Cardiac muscle cell (in vitro differentiated cells and primary cell): ENCODE measurements at regions not wholly inside any gene's neighbourhood (a gene's known extent, or its start where the extent isn't known, plus 50 kb on each side); places are given as distances from the start of the nearest gene placed in this dataset.

Experiments
- DNase-seq, 2 donors: peaks; one replicate each; pipeline versions ENCODE4 v3.0.0 to v3.0.0-alpha.2; 2010 to 2017; ENCODE audit warnings: low read depth in 1 of 2, low spot score in 1 of 2
- H3K27ac ChIP-seq: fragments of 200-600 bp; sonication (generic); 2 replicates; pipeline ENCODE4 v1.5.1; 2016
- H3K27me3 ChIP-seq: fragments of 200-600 bp; sonication (generic); 2 replicates; pipeline ENCODE4 v1.6.0; 2016; ENCODE audit warnings: control low read depth
- H3K36me3 ChIP-seq: fragments of 200-600 bp; sonication (generic); 2 replicates; pipeline ENCODE4 v1.5.1; 2016; ENCODE audit warnings: control low read depth
- H3K4me1 ChIP-seq: fragments of 200-600 bp; sonication (generic); 2 replicates; pipeline ENCODE4 v1.8.1; 2017; ENCODE audit warnings: low read depth, mild to moderate bottlenecking, mixed run types
- H3K4me3 ChIP-seq: fragments of 200-600 bp; sonication (generic); 2 replicates; pipeline ENCODE4 v1.5.1; 2016; ENCODE audit warnings: mild to moderate bottlenecking
- H3K9me3 ChIP-seq: fragments of 200-600 bp; sonication (generic); 2 replicates; pipeline ENCODE4 v1.5.1; 2017; ENCODE audit warnings: low read depth, mild to moderate bottlenecking, control low read depth
- TF ChIP-seq, protein P1 (sequence below): IDR thresholded peaks from 2 replicates; pipeline ENCODE4 v1.5.1; 2012; ENCODE audit warnings: low read depth, mild to moderate bottlenecking, low read length

- no peak for DNase-seq
- Histone ChIP-seq H3K36me3 (no peaks in the 10 kb centered on the region), H3K27ac (no peak overlapping the region), H3K4me1 (no peaks in the 10 kb centered on the region), H3K4me3 (no peak overlapping the region), H3K27me3 (no peaks in the 10 kb centered on the region), H3K9me3 (no peaks in the 10 kb centered on the region)
- TF ChIP-seq, protein P1, sequence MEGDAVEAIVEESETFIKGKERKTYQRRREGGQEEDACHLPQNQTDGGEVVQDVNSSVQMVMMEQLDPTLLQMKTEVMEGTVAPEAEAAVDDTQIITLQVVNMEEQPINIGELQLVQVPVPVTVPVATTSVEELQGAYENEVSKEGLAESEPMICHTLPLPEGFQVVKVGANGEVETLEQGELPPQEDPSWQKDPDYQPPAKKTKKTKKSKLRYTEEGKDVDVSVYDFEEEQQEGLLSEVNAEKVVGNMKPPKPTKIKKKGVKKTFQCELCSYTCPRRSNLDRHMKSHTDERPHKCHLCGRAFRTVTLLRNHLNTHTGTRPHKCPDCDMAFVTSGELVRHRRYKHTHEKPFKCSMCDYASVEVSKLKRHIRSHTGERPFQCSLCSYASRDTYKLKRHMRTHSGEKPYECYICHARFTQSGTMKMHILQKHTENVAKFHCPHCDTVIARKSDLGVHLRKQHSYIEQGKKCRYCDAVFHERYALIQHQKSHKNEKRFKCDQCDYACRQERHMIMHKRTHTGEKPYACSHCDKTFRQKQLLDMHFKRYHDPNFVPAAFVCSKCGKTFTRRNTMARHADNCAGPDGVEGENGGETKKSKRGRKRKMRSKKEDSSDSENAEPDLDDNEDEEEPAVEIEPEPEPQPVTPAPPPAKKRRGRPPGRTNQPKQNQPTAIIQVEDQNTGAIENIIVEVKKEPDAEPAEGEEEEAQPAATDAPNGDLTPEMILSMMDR: no peak
Observed at GRCh38 chr2:53053937-53054336, 713.7 kb upstream of the CHAC2 start.

- TF ChIP-seq, protein P1: no peak
- no peak for DNase-seq
- Histone ChIP-seq H3K36me3 (no peaks in the 10 kb centered on the region), H3K4me3 (no peak overlapping the region), H3K9me3 (no peaks in the 10 kb centered on the region), H3K27me3 (no peaks in the 10 kb centered on the region), H3K27ac (no peak overlapping the region), H3K4me1 (no peaks in the 10 kb centered on the region)
Observed at GRCh38 chr2:53051157-53051556, 716.4 kb upstream of the CHAC2 start.

DNA sequence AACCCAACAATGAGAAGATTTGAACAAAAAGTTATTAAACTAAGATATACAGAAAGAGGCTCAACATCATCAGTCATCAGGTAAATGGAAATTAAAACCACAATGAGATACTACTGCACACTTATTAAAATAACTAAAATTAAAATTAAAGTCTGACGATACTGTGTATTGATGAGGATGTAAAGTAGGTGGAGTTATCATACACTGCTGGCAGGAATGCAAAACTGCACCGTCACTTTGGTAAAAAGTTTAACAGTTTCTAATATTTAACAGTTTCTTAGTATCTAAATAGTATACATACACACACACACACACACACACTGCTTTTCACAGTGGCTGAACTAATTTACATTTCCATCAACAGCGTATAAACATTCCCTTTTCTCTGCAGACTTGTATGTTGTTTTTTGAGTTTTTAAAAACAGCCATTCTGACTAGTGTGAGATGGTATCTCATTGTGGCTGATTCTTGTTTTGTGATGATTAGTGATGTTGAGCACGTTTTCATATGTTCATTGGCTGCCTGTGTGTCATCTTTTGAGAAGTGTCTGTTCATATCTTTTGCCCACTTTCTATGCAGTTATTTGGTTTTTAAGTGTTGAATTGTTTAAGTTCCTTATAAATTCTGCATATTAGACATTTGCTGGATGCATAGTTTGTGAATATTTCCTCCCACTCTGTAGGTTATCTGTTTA is 726.9 kb upstream of the CHAC2 start:
- H3K36me3 ChIP-seq: no peaks in the 10 kb centered on the region
- H3K27ac ChIP-seq: no peak overlapping the region
- DNase-seq: no peak
- no peaks in the 10 kb centered on the region for H3K4me1 ChIP-seq
- TF ChIP-seq, protein P1: peak; percentile 6
- no peaks in the 10 kb centered on the region for H3K27me3 ChIP-seq
- H3K4me3 ChIP-seq: no peak overlapping the region
- H3K9me3 ChIP-seq: no peaks in the 10 kb centered on the region

GRCh38 chr2:53036196-53036595 is 731.4 kb upstream of the CHAC2 start:
- DNase-seq: no peak
- H3K27ac ChIP-seq: no peak overlapping the region
- no peaks in the 10 kb centered on the region for H3K36me3 ChIP-seq
- no peaks in the 10 kb centered on the region for H3K27me3 ChIP-seq
- H3K4me3 ChIP-seq: no peak overlapping the region
- TF ChIP-seq, protein P1: no peak
- H3K9me3 ChIP-seq: no peaks in the 10 kb centered on the region
- no peaks in the 10 kb centered on the region for H3K4me1 ChIP-seq

DNA sequence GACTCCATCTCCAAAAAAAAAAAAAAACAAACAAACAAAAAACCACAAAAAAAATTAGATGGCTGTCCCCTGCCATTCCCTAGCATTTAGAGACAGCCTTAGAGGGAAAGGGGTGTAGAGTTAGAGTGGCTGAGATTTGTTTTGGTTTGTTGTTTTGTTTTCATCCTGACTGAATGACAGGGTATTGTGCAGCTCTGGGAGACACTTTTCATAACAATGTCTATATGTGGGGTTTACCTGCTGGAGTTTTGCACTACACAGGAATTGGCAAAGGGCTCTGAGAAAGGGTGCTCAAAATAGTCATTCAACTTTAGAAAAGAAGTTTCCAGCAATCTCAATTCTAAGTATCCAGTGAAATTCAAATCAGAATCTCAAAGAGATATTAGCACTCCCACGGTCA is 732.5 kb upstream of the CHAC2 start:
- Histone ChIP-seq H3K4me3 (no peak overlapping the region), H3K27ac (no peak overlapping the region), H3K36me3 (no peaks in the 10 kb centered on the region), H3K4me1 (no peaks in the 10 kb centered on the region), H3K9me3 (no peaks in the 10 kb centered on the region), H3K27me3 (no peaks in the 10 kb centered on the region)
- DNase-seq: no peak
- TF ChIP-seq, protein P1: no peak
